HG03025 (cell line): ENCODE measurements at regions not wholly inside any gene's neighbourhood (a gene's known extent, or its start where the extent isn't known, plus 50 kb on each side); places are given as distances from the start of the nearest gene placed in this dataset.
"Not testable (repeated sequence)": the region's sequence is repeated elsewhere in the genome, so short reads cannot be mapped to it uniquely, and the experiment has no call there.

ENCODE experiments used
- ATAC-seq: cut with Tn5 transposase; IDR thresholded peaks from one replicate; pipeline ENCODE4 v1.9.1; 2021; ENCODE audit warnings: mild to moderate bottlenecking, moderate library complexity; ENCODE audit not compliant: unreplicated experiment, low FRiP score

DNA sequence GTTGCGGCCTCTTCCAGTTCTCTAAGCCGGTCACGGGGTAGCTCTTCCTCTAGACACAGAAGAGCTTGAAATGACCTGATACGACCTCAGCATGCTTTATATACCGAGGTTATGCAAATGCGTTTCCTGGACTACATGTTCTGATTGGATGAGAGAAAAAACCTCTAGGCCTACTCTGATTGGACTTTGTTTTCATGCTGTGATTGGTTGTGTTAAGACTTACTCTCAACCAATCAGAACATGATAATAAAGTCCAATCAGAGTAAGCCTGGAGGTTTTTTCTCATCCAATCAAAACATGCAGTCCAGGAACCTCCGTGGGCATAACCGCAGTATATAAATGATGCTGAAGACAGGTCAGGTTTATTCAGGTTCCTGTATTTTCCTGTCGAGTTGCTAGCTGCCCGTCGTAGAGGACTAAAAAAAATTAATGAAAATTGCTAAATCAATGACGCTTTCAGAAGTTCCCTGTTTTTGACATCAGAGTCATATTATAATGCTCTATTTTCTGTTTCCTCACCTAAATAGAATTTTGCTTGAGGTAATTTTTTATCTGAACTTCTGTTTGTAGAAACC, 177.4 kb downstream of the POTEB3 start:
- no peak for ATAC-seq

DNA sequence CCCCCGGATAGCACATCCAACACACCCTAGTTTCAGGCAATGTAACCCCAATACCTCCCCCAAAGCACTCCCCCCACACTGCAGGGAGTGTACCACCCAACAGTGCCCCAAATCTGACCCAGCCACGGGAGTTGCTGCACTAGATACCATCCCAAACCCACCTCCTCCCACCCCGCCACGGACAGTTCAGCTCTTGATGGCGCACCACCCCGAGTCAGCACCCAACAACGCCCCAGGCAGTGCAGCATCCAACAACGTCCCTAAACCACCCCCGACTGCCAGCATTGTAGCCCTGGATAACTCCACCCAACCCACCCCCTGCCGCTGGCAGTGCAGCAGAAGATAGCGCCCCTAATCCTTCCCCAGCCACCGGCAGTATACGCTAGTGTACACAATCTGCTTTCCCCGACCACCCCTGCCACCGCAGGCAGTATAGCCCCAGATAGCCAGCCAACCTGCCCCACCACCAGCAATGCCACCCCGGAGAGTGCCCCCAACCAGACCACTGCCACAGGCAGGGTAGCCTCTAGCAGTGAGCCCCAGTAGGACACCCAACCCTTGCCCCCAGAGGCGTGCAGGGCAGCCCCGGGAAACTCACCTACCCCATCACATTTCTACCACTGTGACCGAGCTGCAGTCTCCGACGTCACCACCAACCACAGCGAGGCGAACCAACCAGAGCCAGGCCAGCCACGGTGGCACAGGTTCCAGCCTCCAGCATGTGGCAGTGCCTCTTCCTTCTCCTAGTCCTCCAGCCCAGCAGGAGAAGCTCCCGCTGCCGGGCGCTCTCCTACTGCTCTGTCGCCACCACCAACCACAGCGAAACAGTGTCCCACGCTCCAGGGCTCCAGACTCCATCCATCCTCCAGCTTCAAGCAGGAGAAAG, 178.1 kb downstream of the POTEB3 start:
- ATAC-seq, result no peak

GRCh38 chr15:21261396-21261964, 178.8 kb downstream of the POTEB3 start:
- ATAC-seq, result no peak

- no peak for ATAC-seq
Measured at GRCh38 chr15:21260966-21261395, 179.3 kb downstream of the POTEB3 start.

GRCh38 chr15:21258635-21259034, 181.7 kb downstream of the POTEB3 start:
- not testable (repeated sequence) for ATAC-seq

DNA sequence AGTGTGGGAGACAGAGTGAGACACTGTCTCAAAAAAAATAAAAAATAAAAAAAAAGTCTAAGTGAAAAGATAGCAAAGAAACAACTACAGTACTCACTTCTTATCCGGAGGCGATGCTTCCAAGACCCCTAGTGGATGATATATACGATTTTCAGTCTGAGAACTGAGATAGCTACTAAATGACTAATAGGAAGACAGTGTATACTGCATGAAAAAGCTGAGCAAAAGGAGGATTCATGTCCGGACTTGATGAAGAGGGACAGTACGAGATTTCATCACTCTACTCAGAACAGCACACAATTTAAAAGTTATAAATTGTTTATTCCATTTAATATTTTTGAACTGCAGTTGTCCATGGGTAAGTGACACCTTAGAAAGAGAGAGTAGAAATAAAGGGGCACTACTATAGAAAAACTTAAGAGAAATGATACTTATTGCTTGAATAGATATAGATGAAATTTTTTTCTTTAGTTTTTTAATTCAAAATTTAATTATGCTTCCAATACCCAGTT, 190.7 kb downstream of the POTEB3 start:
- not testable (repeated sequence) for ATAC-seq
